Mesendoderm (in vitro differentiated cells): ENCODE measurements at regions not wholly inside any gene's neighbourhood (a gene's known extent, or its start where the extent isn't known, plus 50 kb on each side); places are given as distances from the start of the nearest gene placed in this dataset.

ENCODE experiments used
- DNase-seq: peaks from one replicate; pipeline ENCODE4 v3.0.0; 2013
- H2AK5ac ChIP-seq: 2 replicates; pipeline ENCODE4 v1.6.1; 2013; ENCODE audit warnings: low read length, inconsistent platforms
- H2BK120ac ChIP-seq: 2 replicates; pipeline ENCODE4 v1.6.1; 2013; ENCODE audit warnings: low read depth, mild to moderate bottlenecking, low read length, moderate library complexity, mixed read lengths
- H2BK15ac ChIP-seq: replicated peaks from 2 replicates; pipeline ENCODE4 v1.6.1; 2013; ENCODE audit warnings: low read depth, mild to moderate bottlenecking, moderate library complexity
- H2BK5ac ChIP-seq: 2 replicates; pipeline ENCODE4 v1.6.1; 2013; ENCODE audit warnings: low read length, inconsistent platforms
- H3K18ac ChIP-seq: 2 replicates; pipeline ENCODE4 v1.6.1; 2013; ENCODE audit warnings: mild to moderate bottlenecking, low read length, mixed read lengths
- H3K23ac ChIP-seq: one replicate; pipeline ENCODE4 v1.6.1; 2013; ENCODE audit warnings: low read length
- H3K27ac ChIP-seq: 2 replicates; pipeline ENCODE4 v1.5.1; 2013; ENCODE audit warnings: low read depth, mild to moderate bottlenecking, inconsistent platforms, low read length, moderate library complexity
- H3K27me3 ChIP-seq: 2 replicates; pipeline ENCODE4 v1.6.1; 2013; ENCODE audit warnings: low read length, control low read depth, mild to moderate bottlenecking, inconsistent platforms; ENCODE audit not compliant: insufficient read depth, poor library complexity
- H3K36me3 ChIP-seq: 2 replicates; pipeline ENCODE4 v1.6.1; 2013; ENCODE audit warnings: low read length, inconsistent platforms; ENCODE audit not compliant: control insufficient read depth, insufficient read depth
- H3K4ac ChIP-seq: one replicate; pipeline ENCODE4 v1.6.1; 2013; ENCODE audit warnings: low read depth, mild to moderate bottlenecking, low read length, moderate library complexity
- H3K4me1 ChIP-seq: 2 replicates; pipeline ENCODE4 v1.6.1; 2013; ENCODE audit warnings: low read depth, low read length, inconsistent platforms; ENCODE audit not compliant: control insufficient read depth
- H3K4me2 ChIP-seq: 2 replicates; pipeline ENCODE4 v1.6.1; 2013; ENCODE audit warnings: low read length
- H3K4me3 ChIP-seq: 2 replicates; pipeline ENCODE4 v1.5.1; 2013; ENCODE audit warnings: mild to moderate bottlenecking, low read length
- H3K56ac ChIP-seq: one replicate; pipeline ENCODE4 v1.6.1; 2013; ENCODE audit warnings: low read length
- H3K79me1 ChIP-seq: 2 replicates; pipeline ENCODE4 v1.6.1; 2013; ENCODE audit warnings: low read length, inconsistent platforms
- H3K79me2 ChIP-seq: 2 replicates; pipeline ENCODE4 v1.6.1; 2013; ENCODE audit warnings: mild to moderate bottlenecking, low read length; ENCODE audit not compliant: control insufficient read depth, insufficient read depth
- H3K9ac ChIP-seq: 2 replicates; pipeline ENCODE4 v1.6.1; 2013; ENCODE audit warnings: low read length, inconsistent platforms
- H4K5ac ChIP-seq: one replicate; pipeline ENCODE4 v1.6.1; 2013; ENCODE audit warnings: low read length
- H4K8ac ChIP-seq: one replicate; pipeline ENCODE4 v1.6.1; 2013; ENCODE audit warnings: low read depth, mild to moderate bottlenecking, control low read depth, low read length, moderate library complexity
- whole genome bisulfite sequencing: extraction: QIAGEN DNeasy Blood & Tissue Kit; methylation state at CpG from one replicate; pipeline ENCODE4 v1.1.7; 2013; ENCODE audit warnings: low lambda C conversion rate, missing lambda C conversion rate; ENCODE audit not compliant: insufficient coverage; ENCODE audit errors: extremely low coverage; 5-methylcytosine and 5-hydroxymethylcytosine counted together

DNA sequence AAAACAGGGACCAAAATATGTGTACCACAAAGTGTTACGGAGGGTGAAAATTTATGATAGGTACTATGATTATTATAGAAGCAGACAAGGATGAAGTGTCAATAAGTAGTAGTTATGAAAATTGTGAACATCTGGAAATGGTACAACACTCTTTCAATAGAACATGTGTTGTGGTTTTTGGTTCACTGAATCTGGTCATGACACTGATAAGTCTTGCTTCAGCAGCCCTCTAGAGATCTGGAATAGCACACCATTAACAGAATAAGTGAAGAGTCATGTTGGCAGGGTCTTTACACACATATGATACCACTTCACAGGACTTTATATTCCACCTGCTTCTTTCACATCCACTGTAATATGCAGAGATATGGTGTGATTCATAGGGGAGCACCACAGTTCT, 985.2 kb upstream of the SEMA6D start:
- no peak for DNase-seq
- Histone ChIP-seq H3K4me2 (no peak overlapping the region), H3K36me3 (no peaks in the 10 kb centered on the region), H2AK5ac (no peak overlapping the region), H3K18ac (no peak overlapping the region), H3K79me1 (no peaks in the 10 kb centered on the region), H3K56ac (no peak overlapping the region), H2BK15ac (no peak overlapping the region), H2BK120ac (no peak overlapping the region), H3K9ac (no peak overlapping the region), H3K4me1 (no peaks in the 10 kb centered on the region), H3K23ac (no peak overlapping the region), H4K8ac (no peak overlapping the region), H3K27ac (no peak overlapping the region), H4K5ac (no peak overlapping the region), H3K4ac (no peak overlapping the region), H3K79me2 (no peaks in the 10 kb centered on the region), H3K27me3 (no peaks in the 10 kb centered on the region), H2BK5ac (no peak overlapping the region), H3K4me3 (no peak overlapping the region)
- no CpG with 5 or more reads among the region's 1 CpG for WGBS

DNA sequence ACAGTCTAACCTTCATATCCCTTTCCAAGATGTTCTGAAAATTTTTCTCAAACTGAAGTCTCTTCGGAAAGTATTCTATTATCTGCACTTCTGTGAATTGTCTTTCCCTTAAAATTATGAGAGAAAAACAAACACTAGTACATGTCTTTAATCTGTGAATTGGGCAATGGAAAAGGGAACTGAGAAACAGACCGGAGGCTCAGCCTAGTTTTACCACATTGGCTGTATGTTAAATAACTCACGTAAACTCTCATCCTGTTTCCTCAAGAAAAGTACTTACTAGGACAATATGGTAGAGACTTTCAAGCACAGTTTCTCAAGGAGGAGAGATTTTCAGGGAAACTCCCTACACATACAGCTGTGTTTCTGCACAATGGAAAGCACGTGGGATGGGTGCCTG, 982.2 kb upstream of the SEMA6D start:
- no CpG with 5 or more reads among the region's 4 CpGs for WGBS
- Histone ChIP-seq H4K8ac (no peak overlapping the region), H2BK120ac (no peak overlapping the region), H3K9ac (no peak overlapping the region), H3K36me3 (no peaks in the 10 kb centered on the region), H4K5ac (no peak overlapping the region), H3K4me3 (no peak overlapping the region), H3K56ac (no peak overlapping the region), H3K18ac (no peak overlapping the region), H2BK15ac (no peak overlapping the region), H3K23ac (no peak overlapping the region), H3K4me1 (no peaks in the 10 kb centered on the region), H3K27ac (no peak overlapping the region), H3K79me2 (no peaks in the 10 kb centered on the region), H3K4ac (no peak overlapping the region), H3K79me1 (no peaks in the 10 kb centered on the region), H3K27me3 (no peaks in the 10 kb centered on the region), H2AK5ac (no peak overlapping the region), H3K4me2 (no peak overlapping the region), H2BK5ac (no peak overlapping the region)
- DNase-seq, result no peak

DNA sequence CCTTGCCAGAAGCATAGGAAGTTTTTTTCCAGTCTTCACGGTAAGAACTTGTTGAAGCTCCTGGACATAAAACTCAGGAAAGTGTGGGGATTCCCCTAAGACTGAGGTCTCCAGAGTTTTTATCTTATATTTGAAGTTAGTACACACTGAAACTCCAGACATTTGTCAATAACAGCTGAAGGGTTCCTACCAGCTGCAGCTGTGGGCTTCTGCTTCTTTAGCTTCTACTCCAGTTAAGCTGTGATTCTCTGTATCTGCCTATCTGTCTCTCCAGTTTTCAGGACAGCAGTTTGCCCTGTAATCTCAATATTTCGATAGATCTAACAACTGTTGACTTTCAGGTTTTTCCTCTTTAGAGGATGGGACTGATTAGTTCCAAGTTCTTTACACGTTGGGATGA, 966.0 kb upstream of the SEMA6D start:
- Histone ChIP-seq H2AK5ac (no peak overlapping the region), H2BK120ac (no peak overlapping the region), H3K4me1 (no peaks in the 10 kb centered on the region), H3K23ac (no peak overlapping the region), H3K4me2 (no peak overlapping the region), H3K18ac (no peak overlapping the region), H2BK5ac (no peak overlapping the region), H3K4me3 (no peak overlapping the region), H3K9ac (no peak overlapping the region), H3K36me3 (no peaks in the 10 kb centered on the region), H4K8ac (no peak overlapping the region), H3K4ac (no peak overlapping the region), H3K27me3 (no peaks in the 10 kb centered on the region), H2BK15ac (no peak overlapping the region), H3K79me2 (no peaks in the 10 kb centered on the region), H3K56ac (no peak overlapping the region), H3K27ac (no peak overlapping the region), H3K79me1 (no peaks in the 10 kb centered on the region), H4K5ac (no peak overlapping the region)
- WGBS, result no CpG with 5 or more reads among the region's 3 CpGs
- DNase-seq, result no peak

DNA sequence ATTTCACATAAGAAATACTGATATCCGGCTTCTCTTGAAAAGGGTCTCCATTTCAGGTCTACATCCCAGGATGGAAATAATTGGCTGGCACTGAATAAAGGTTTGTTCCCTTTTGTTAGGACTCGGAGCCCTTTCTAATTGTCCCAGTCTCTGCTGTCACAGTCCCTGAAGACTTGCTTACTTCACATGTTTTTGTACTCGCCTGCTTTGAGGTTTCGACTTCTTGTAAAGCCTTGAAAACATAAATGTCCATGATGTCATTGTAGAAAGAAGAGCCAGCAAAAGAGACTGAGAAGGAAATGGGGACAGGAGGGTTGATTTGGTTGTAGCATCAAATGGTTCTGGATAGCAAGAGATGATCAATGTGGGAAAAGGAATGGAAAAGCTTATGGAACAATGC, 963.4 kb upstream of the SEMA6D start:
- Histone ChIP-seq H2AK5ac (no peak overlapping the region), H4K5ac (no peak overlapping the region), H2BK120ac (no peak overlapping the region), H3K9ac (no peak overlapping the region), H3K4ac (no peak overlapping the region), H3K56ac (no peak overlapping the region), H3K23ac (no peak overlapping the region), H2BK15ac (no peak overlapping the region), H3K4me3 (no peak overlapping the region), H3K27ac (no peak overlapping the region), H3K4me2 (no peak overlapping the region), H3K79me2 (no peaks in the 10 kb centered on the region), H3K18ac (no peak overlapping the region), H4K8ac (no peak overlapping the region), H3K4me1 (no peaks in the 10 kb centered on the region), H2BK5ac (no peak overlapping the region), H3K36me3 (no peaks in the 10 kb centered on the region), H3K79me1 (no peaks in the 10 kb centered on the region), H3K27me3 (no peaks in the 10 kb centered on the region)
- WGBS, result no CpG with 5 or more reads among the region's 4 CpGs
- DNase-seq, result no peak

DNA sequence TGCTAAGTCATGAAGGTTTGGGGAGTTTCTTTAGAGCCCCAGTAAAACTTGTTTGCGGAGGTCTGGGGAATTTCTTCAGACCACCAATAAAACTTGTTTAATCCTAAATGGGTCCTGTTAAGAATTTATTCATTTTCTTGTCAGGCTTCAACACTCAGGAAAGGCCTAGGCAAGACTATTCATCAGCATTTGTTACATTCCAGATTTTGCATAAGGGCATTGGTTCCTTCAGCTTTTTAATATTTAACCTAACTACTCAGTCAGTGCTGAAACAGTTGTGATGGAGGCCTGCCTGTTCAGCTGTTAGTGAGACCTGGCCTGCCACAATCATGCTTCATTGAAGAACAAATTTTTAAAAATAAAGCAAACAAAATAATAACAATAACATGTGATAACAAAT, 954.2 kb upstream of the SEMA6D start:
- no peak overlapping the region for H3K4me3 ChIP-seq
- no CpG with 5 or more reads among the region's 1 CpG for WGBS

DNA sequence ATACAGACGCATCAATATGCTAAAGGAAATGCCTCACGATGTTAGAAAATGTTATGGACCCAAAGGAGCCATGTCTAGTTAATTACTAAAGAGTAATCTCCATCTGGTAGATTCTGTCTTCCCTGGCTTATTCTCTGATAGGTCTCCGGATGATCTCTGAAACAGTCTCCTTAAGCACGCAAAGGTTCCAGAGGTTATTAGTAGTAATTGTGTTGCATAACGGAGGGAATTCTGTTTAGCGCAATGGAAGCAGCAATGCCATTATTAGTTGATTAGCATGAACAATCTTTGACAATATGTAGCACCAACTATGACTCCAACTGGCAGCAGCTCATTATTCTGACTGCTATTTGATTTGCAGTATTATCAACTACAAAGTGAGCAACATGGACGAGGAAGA, 952.5 kb upstream of the SEMA6D start:
- no peaks in the 10 kb centered on the region for H3K79me1 ChIP-seq
- DNase-seq, result no peak
- H3K79me2 ChIP-seq, result no peaks in the 10 kb centered on the region
- no peak overlapping the region for H3K4ac ChIP-seq
- H3K36me3 ChIP-seq, result no peaks in the 10 kb centered on the region
- H3K18ac ChIP-seq, result no peak overlapping the region
- H4K5ac ChIP-seq, result no peak overlapping the region
- H2BK15ac ChIP-seq, result no peak overlapping the region
- no peak overlapping the region for H3K23ac ChIP-seq
- no peak overlapping the region for H3K56ac ChIP-seq
- H3K9ac ChIP-seq, result no peak overlapping the region
- no peak overlapping the region for H2AK5ac ChIP-seq
- no peak overlapping the region for H3K4me3 ChIP-seq
- no peak overlapping the region for H2BK5ac ChIP-seq
- H3K27me3 ChIP-seq, result no peaks in the 10 kb centered on the region
- H3K4me2 ChIP-seq, result no peak overlapping the region
- no CpG with 5 or more reads among the region's 7 CpGs for WGBS
- no peak overlapping the region for H4K8ac ChIP-seq
- H3K27ac ChIP-seq, result no peak overlapping the region
- H3K4me1 ChIP-seq, result no peaks in the 10 kb centered on the region
- H2BK120ac ChIP-seq, result no peak overlapping the region

More for the DNA sequence above, 954.2 kb upstream of the SEMA6D start:
- H3K79me1 ChIP-seq, result no peaks in the 10 kb centered on the region
- no peak overlapping the region for H3K23ac ChIP-seq
- DNase-seq, result no peak
- H3K27me3 ChIP-seq, result no peaks in the 10 kb centered on the region
- H3K56ac ChIP-seq, result no peak overlapping the region
- no peak overlapping the region for H3K4me2 ChIP-seq
- H3K79me2 ChIP-seq, result no peaks in the 10 kb centered on the region
- H3K18ac ChIP-seq, result no peak overlapping the region
- no peaks in the 10 kb centered on the region for H3K4me1 ChIP-seq
- no peak overlapping the region for H2BK5ac ChIP-seq
- no peak overlapping the region for H2BK15ac ChIP-seq
- H3K36me3 ChIP-seq, result no peaks in the 10 kb centered on the region
- H2BK120ac ChIP-seq, result no peak overlapping the region
- no peak overlapping the region for H3K27ac ChIP-seq
- no peak overlapping the region for H3K4ac ChIP-seq
- H3K9ac ChIP-seq, result no peak overlapping the region
- H4K8ac ChIP-seq, result no peak overlapping the region
- no peak overlapping the region for H2AK5ac ChIP-seq
- H4K5ac ChIP-seq, result no peak overlapping the region
